KOPT-K1 (cell line): ENCODE measurements at regions not wholly inside any gene's neighbourhood (a gene's known extent, or its start where the extent isn't known, plus 50 kb on each side); places are given as distances from the start of the nearest gene placed in this dataset.

Source experiments
- H3K27ac ChIP-seq: fragments of 200-600 bp; sonication (generic); 2 replicates; pipeline ENCODE4 v1.5.1; 2016; ENCODE audit warnings: antibody characterized with exemption, mild to moderate bottlenecking, low read depth, low read length; ENCODE audit not compliant: poor library complexity, severe bottlenecking
- H3K36me3 ChIP-seq: fragments of 200-600 bp; sonication (generic); 2 replicates; pipeline ENCODE4 v1.5.1; 2017; ENCODE audit warnings: antibody characterized with exemption, mild to moderate bottlenecking, low read length, moderate library complexity; ENCODE audit not compliant: insufficient read depth
- H3K9me3 ChIP-seq: fragments of 200-600 bp; sonication (generic); 2 replicates; pipeline ENCODE4 v1.5.1; 2017; ENCODE audit warnings: antibody characterized with exemption, low read length, mild to moderate bottlenecking; ENCODE audit not compliant: insufficient read depth, poor library complexity, severe bottlenecking

DNA sequence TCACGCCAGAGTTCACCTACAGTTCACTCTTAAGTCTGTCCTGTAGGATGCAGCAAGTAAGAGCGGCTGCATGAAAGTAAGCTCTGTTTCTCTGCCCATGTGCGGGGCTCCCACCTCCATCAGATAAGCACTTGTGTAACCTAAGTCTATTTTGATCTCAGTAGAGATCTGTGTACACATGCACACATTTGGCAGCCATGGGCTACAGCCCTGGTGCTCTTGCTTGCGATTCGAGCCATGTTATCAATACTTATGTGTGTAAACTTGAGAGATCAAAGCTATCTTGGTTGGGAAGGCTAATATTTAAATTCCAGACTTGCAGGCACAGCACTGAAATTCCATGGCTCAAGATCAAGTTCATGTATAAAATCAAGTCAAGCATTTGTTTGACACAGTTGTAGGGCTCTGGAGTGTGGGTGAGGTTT is 244.7 kb upstream of the FGGY start:
- Histone ChIP-seq H3K27ac (no peak overlapping the region), H3K36me3 (no peaks in the 10 kb centered on the region), H3K9me3 (no peaks in the 10 kb centered on the region)

DNA sequence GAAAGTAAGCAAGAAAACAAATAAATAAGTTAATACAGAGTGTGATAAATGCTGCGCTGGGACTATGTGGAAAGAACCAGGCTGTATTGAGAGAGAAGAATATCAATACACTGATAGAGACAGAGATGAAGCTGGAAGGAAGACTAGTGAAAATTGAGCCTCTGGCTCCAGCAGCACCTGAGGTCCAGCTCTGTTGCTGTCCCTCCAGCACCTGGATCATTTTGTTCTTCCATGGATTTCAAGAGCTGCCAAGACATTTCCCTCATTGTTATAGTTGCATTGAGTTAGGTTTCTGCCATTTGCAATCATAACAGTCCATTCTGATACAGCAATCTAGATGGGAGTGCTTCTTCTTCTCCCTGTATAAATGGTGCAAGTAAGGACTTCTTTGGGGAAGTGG is 242.7 kb upstream of the FGGY start:
- no peaks in the 10 kb centered on the region for H3K36me3 ChIP-seq
- no peaks in the 10 kb centered on the region for H3K9me3 ChIP-seq
- no peak overlapping the region for H3K27ac ChIP-seq

DNA sequence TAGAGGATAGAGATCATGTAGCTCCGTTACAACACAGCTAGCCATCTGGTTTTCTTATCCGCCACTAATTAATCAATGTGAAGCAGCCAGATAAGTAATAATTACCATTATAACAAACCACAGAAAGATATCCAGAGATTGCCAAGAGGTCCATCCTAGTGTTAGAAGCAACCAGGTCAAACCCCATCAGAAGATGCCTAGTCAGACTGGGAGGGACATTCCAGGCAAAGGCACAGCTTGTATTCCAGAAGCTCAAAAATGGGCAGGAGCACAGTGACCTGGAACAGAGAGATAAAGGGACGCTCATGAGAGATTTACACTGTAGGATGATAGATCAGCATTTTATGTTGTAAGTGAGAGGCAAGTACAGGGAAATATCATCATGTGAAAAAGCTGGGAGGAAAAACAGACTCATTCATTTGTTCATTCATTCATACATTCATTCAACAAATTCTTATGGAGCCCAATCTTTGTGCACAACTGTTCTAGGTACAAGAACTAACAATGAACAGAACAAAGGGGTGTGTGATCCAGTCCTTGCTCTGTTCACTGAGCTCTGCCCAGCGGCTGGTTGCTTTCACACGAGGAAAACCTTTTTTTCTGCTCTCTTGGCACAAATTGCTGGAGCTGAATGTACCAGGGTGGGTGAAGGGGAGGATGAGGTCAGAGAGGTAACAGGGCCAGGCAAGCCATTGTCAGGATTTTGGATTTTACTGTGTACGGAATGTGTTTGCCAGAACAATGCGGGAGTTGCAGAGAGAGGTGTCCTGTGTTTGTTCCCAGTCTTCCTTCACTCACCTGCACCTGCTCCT is 240.8 kb upstream of the FGGY start:
- no peaks in the 10 kb centered on the region for H3K36me3 ChIP-seq
- no peaks in the 10 kb centered on the region for H3K9me3 ChIP-seq
- no peak overlapping the region for H3K27ac ChIP-seq

DNA sequence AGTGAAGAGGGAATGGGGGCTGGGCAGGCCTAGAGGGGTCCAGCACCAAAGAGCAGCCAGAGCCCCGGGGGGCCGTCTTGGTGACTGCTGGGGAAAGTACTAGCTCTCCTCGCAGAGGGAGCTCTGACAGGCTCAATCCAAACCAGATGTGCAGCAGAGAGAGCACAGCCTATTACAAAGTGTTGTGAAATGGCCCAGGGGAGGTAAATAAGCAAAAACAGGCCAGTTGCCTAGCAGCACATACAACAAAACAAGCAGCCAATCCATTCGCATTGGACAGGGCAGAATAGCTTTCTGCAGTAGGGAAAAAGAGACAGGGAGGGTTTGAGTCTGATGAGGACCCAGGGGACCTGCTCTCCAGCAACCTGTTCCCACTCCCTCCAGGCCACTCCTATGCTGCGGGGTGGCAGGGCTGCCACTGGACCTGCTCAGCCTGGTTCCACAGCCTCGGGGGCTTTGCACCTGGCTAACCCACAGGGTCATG is 239.6 kb upstream of the FGGY start:
- no peak overlapping the region for H3K27ac ChIP-seq
- no peaks in the 10 kb centered on the region for H3K9me3 ChIP-seq
- H3K36me3 ChIP-seq, result no peaks in the 10 kb centered on the region

DNA sequence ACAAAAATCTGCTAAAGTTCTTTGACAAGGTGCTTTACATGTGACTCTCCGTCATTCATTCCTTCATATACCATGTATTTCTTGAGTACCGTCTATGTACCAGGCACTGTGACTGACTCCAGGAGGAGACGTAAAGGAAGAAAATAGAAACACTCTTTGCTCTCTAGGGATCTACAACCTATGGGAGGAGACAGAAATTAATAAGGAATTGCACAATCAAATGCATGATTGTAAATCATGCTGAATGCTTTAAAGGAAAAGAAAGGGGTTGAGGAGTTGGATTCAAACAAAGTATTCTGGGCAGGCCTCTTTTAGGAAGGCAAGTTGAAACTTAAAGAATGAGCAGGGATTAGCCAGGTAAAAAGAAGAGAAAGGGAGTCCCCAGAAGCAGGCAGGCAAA is 239.1 kb upstream of the FGGY start:
- no peak overlapping the region for H3K27ac ChIP-seq
- H3K9me3 ChIP-seq, result no peaks in the 10 kb centered on the region
- no peaks in the 10 kb centered on the region for H3K36me3 ChIP-seq

DNA sequence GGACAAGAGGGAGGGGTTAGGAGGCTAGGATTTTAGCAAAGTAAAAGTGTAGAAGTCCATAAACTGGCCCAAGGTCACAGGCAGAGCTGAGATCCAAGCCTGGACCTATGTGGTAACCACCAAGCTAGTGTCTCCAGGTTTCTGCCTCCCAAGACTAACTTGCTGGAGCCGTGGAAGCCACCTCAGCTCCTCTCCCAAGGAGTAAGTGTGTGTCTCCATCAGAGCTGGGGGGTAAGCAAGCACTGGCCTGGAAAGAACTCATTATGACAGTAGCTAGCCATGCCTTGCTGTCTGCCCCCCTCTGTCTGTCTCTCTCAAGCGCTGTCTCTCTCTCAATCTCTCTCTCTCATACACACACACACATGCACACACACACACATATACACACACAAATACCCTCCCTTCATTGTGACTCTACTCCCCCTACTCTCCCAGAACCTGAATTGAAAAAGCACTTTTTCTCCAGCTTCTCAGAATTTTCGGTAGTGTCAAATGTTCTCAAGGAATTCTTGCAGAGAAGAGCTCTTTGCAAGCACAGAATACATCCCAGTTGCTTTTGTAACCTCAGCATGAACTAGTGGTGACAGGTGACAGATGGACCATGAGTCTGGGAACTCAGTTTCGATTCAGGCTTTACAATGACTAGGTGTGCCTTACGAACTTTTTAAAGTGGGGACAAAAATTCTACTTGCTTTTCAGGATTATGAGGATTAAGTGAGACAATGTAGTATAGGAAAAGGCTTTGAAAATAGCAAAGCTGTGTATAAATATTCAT is 238.0 kb upstream of the FGGY start:
- Histone ChIP-seq H3K9me3 (no peaks in the 10 kb centered on the region), H3K27ac (no peak overlapping the region), H3K36me3 (no peaks in the 10 kb centered on the region)

DNA sequence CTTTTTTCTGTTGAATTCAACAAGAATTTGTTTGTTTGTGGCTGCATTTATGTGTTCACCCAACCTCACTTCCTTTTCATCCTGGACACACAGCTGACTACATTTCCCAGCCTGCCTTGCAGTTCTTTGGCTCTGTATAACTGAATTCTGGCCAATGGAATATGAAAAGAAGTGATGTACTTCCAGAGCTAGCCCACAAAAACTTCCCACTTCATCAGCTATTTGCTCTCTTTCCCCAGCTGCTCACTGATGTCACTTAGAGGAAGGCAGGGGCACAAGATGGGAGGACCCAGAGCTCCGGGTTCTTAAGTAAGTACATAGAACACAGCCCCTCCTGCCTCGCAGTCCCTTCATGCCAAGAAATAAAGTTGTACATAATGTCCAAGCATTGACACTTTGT is 235.0 kb upstream of the FGGY start:
- H3K9me3 ChIP-seq, result no peaks in the 10 kb centered on the region
- H3K27ac ChIP-seq, result no peak overlapping the region
- no peaks in the 10 kb centered on the region for H3K36me3 ChIP-seq

DNA sequence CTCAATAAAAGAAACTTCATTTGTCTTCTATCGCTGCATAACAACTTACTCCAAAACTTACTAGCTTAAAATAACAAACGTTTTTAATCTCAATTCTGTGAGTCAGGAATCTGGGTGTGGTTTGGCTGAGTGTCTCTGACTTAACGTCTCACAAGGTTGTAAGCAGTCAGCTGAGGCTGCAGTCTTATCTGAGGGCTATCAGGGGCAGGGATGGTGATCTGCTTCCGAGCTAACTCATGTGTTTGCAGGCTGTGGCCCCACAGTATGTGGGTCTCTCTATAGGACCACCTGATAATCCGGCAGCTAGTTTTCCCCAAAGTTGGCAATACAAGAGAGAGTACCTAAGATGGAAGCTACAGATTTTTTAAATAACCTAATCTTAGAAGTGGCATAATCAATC is 234.2 kb upstream of the FGGY start:
- H3K9me3 ChIP-seq, result no peaks in the 10 kb centered on the region
- no peaks in the 10 kb centered on the region for H3K36me3 ChIP-seq
- no peak overlapping the region for H3K27ac ChIP-seq

DNA sequence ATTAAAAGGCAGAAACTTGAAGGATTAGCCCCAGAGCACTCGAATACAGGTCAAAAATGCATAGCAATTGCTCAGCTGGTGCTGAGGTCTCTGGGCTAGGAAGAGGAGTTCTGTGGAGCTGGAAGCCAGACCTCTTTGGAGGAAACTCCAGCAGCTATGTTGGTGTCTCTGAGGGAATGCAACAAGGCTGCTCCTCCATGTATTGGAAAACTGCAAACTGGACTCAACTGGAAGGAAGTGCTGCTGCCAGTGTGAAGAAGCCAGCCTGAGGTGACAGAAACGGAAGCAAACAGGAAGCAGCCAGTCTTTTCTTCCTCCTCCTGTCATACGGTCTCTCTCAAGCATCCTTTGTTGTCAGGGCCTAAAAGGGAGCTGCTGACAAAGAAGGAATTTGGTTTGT is 233.4 kb upstream of the FGGY start:
- Histone ChIP-seq H3K27ac (no peak overlapping the region), H3K9me3 (no peaks in the 10 kb centered on the region), H3K36me3 (no peaks in the 10 kb centered on the region)

DNA sequence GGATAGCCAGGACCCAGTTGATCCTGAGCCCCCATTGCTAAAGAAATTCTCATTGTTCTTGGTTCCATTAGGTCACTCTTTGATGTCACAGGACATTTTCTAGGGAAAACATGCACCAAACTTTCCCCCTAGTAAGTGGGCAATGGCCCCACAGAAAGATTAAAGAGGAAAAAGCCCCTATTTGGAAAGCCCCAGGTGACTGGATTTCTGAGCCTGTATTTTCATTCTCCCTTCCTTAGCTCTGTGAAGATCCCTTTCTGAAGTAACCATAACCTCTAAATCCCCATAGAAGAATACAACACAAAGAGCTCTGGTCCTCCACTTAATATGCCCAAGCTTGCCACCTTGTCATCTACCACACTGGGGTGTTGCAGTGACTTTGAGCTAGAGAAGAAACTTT is 232.3 kb upstream of the FGGY start:
- no peaks in the 10 kb centered on the region for H3K9me3 ChIP-seq
- H3K27ac ChIP-seq, result no peak overlapping the region
- H3K36me3 ChIP-seq, result no peaks in the 10 kb centered on the region

DNA sequence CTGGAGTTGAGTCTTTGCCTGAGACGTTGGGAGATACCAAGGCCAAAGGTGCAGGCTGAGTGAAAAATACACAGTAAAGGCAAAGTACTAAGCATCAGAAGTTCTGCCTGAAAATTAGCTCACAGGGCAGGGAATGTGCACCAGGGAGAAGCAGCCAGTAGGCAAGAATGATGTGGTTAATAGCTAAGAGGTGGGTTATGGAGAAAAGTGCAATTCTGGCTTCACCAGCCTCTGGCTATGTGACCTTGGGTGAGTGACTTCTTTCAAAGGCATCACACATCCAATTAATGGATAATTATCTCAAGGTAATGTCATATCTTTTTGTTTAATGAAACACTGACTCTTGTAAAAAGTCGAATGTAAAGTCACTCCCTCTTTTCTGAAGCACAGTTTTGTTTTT is 230.7 kb upstream of the FGGY start:
- H3K9me3 ChIP-seq, result no peaks in the 10 kb centered on the region
- H3K27ac ChIP-seq, result no peak overlapping the region
- no peaks in the 10 kb centered on the region for H3K36me3 ChIP-seq

DNA sequence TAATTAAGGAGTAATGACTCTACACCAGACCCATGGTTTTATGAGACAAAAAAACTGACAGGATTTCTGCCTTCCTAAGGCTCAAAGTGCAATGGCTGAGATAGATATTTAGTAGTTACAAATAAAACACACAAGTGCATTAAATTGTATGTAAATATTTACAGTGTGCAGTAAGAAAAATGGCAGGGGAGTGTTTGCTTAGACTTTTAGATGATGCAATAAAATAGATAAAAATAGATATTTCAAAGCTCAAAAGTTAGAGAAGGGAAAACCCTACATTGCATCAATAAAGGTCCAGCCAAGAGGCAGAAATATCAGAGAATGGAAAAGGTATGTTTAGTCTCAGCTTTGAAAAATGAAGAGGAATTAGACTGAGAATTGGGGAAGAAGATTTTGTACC is 226.3 kb upstream of the FGGY start:
- Histone ChIP-seq H3K9me3 (no peaks in the 10 kb centered on the region), H3K27ac (no peak overlapping the region)

DNA sequence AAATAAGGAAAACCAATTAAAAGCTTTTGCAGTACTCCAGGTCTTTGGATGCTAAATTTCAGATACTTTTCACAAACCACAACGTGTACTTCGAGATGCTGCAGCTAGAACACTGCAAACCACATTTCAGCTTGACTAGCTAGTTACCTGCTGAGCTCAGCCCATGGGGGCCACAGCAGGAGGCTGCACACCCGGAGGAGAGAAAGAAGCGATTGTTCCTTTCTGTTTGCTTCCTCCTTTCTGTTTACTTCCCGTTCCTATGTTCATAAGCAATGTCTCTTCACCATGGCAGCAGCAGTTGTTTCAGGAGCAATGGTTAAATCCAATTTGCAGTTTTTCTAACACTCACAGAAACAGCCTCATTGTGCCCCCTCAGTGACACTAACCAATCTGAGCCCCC is 225.6 kb upstream of the FGGY start:
- H3K27ac ChIP-seq, result no peak overlapping the region
- no peaks in the 10 kb centered on the region for H3K9me3 ChIP-seq
- no peaks in the 10 kb centered on the region for H3K36me3 ChIP-seq

More for the DNA sequence above, 226.3 kb upstream of the FGGY start:
- H3K36me3 ChIP-seq, result no peaks in the 10 kb centered on the region

DNA sequence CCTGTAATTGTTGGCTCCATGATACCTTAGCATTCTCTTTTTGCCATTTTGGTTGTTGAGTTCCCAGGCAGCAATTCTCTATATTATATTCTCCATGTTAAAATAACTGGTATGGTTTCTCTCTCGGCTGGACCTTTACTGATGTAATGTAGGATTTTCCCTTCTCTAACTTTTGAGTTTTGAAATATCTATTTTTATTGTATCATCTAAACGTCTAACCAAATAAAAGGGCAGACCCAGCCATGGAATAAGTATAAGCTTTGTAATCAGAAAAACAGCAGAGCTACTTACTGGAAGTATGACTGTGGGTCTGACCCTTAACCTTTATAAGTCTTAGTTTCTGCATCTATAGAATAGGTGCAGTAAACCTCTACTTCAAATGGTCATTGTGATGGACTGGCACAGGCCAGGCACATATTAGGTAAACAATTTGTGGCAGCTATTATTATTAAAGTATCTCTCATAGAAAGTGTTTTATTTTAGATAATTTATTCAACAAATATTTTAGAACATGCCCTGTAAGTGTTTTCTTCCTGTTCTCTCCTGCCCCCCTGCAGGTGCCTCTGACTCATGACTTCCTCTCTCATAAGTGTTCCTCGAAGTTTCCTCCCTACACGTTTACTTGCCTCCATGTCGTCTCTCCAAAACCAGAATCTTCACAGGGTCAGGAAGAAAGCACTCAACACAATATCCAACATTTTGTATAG is 224.9 kb upstream of the FGGY start:
- H3K36me3 ChIP-seq, result no peaks in the 10 kb centered on the region
- no peak overlapping the region for H3K27ac ChIP-seq
- H3K9me3 ChIP-seq, result no peaks in the 10 kb centered on the region

DNA sequence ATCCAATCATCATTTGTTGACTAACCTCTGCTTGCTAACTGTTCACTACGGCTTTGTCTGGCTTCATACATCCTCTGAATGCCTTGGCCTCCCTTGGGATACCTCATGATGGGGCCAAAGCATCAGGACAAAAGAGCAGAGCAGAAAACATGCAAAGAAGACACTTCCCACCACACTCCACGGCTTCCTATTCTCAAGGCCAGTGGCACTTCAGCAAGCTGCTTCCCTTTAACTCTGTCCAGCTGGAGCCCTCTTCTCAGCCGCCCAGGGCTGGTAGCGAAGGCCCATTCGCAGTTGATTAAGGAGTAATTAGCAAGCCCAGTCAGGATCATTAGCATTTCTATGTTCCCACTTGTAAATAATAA is 224.3 kb upstream of the FGGY start:
- Histone ChIP-seq H3K9me3 (no peaks in the 10 kb centered on the region), H3K27ac (no peak overlapping the region), H3K36me3 (no peaks in the 10 kb centered on the region)
